ENCODE measurements at regions not wholly inside any gene's neighbourhood (a gene's known extent, or its start where the extent isn't known, plus 50 kb on each side); places are given as distances from the start of the nearest gene placed in this dataset.
"Not testable (repeated sequence)": the region's sequence is repeated elsewhere in the genome, so short reads cannot be mapped to it uniquely, and the experiment has no call there.

DNA sequence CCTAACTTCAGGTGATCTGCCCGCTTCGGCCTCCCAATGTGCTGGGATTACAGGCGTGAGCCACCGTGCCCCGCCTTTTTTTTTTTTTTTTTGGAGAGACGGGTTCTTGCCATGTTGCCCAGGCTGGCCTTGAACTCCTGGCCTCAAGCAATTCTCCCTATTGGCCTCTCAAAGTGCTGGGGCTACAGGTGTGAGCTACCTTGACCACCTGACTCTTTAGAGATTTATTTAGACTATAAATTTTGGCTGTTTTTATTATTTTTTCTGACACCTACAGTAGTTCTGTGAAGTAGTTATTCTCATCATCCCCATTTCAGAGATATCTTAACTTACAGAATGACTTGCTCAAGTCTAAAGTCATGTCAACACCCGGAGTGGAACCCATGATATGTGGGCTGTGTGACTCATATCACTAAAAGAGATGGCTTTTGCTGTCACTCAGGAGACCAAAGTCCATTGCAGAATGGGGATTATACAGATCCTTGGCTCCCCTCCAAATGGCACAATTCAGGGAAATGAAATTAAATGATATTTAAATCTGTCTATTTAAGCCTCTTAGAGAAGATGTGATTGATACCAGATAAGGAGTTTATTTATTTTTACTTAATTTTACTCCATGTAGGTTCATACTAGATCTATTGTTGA lies 93.2 kb downstream of the CTH start:
- H3K4me3 ChIP-seq (ENCODE audit: control insufficient read depth, low read depth, low read length), result no peak overlapping the region
- TF ChIP-seq, protein P1, sequence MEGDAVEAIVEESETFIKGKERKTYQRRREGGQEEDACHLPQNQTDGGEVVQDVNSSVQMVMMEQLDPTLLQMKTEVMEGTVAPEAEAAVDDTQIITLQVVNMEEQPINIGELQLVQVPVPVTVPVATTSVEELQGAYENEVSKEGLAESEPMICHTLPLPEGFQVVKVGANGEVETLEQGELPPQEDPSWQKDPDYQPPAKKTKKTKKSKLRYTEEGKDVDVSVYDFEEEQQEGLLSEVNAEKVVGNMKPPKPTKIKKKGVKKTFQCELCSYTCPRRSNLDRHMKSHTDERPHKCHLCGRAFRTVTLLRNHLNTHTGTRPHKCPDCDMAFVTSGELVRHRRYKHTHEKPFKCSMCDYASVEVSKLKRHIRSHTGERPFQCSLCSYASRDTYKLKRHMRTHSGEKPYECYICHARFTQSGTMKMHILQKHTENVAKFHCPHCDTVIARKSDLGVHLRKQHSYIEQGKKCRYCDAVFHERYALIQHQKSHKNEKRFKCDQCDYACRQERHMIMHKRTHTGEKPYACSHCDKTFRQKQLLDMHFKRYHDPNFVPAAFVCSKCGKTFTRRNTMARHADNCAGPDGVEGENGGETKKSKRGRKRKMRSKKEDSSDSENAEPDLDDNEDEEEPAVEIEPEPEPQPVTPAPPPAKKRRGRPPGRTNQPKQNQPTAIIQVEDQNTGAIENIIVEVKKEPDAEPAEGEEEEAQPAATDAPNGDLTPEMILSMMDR (IDR thresholded peaks at IDR 0.05; ENCODE audit: control insufficient read depth, insufficient read depth, low read depth, low read length, missing control alignments), result no peak
- no peak for DNase-seq (ENCODE audit: low read depth)

DNA sequence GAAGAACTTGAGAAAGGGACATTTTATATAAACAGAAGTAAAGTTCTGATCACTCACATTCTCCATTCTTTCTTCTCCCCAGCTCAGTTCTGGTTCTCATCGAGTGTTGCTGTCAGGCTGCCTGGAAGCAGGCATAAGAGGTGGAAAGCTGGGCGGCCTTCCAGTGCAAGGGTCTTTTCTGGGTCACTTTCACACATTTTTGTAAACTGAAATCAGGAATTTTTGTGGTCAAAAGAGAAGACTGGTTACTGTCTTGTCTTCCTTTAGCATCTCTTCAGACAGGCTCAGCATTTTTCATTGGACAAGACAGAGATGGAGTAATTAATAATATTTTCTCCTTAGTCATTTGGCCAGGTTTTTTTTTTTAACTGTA lies 93.7 kb downstream of the CTH start:
- DNase-seq (ENCODE audit: low read depth), result peak; percentile 23
- H3K4me3 ChIP-seq (ENCODE audit: control insufficient read depth, low read depth, low read length), result no peak overlapping the region
- TF ChIP-seq, protein P1 (IDR thresholded peaks at IDR 0.05; ENCODE audit: control insufficient read depth, insufficient read depth, low read depth, low read length, missing control alignments), result no peak

DNA sequence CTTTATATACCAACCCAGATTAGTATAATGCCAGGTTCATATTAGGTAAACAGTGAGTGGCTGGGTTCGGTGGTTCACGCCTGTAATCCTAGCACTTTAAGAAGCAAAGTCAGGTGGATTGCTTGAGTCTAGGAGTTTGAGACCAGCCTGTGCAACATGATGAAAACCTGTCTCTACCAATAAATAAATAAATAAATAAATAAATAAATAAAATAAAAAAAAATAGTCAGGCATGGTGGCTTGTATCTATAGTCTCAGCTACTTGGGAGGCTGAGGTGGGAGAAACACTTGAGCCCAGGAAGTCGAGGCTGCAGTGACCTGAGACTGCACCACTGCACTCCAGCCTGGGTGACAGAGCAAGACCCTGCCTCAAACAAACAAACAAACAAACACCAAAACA lies 96.9 kb downstream of the CTH start:
- not testable (repeated sequence) for DNase-seq (ENCODE audit: low read depth); H3K4me3 ChIP-seq (ENCODE audit: control insufficient read depth, low read depth, low read length)

DNA sequence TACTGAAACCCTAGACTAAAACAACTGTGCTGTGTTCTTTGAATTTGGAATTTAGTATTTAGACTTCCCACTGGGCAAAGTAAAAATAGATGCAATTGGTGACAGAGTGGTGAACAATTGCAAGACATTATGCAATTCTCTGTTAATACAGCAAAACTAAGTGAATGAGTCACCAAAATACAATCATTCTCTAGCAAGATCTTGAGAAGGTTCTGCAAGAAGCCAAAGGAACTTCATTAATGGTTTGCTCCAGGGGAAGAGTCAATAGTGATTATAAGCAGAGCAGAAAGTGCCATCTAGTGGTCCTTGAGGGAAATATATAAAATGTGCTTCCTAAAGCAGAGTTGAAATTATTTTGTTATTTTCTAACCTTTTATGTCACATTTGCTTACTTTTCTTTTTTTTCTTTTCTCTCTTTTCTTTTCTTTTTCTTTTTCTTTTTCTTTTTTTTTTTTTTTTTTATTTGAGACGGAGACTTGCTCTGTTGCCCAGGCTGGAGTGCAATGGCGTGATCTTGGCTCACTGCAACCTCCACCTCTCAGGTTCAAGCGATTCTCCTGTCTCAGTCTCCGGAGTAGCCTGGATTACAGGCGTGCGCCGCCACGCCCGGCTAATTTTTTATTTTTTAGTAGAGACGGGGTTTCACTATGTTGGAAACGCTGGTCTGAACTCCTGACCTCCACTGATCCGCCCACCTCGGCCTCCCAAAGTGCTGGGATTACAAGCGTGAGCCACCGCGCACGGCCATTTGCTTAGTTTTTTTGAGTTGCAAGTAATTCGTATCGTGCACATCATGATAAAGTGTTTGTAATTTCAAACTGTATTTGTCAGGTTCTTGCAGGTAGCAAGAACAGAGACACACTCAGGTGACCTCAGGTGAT lies 99.2 kb downstream of the CTH start:
- H3K4me3 ChIP-seq (ENCODE audit: control insufficient read depth, low read depth, low read length), result no peak overlapping the region
- peak; percentile 98 for DNase-seq (ENCODE audit: low read depth)
- TF ChIP-seq, protein P1 (IDR thresholded peaks at IDR 0.05; ENCODE audit: control insufficient read depth, insufficient read depth, low read depth, low read length, missing control alignments), result peak; percentile 59

DNA sequence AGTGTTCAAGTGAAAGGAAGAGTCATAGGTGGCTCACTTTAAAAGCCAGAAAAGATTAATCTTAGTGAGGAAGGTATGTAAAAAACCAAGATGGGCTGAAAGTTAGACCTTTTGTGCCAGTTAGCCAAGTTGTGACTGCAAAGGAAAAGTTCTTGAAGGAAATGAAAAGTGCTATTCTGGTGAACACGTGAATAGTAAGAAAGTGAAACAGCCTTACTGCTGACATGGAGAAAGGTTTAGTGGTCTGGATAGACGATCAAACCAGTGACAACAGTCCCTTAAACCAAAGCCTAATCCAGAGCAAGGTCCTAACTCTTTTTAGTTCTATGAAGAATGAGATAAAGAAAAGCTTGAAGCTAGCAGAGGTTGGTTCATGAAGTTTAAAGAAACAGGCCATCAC lies 106.4 kb downstream of the CTH start:
- TF ChIP-seq, protein P1 (IDR thresholded peaks at IDR 0.05; ENCODE audit: control insufficient read depth, insufficient read depth, low read depth, low read length, missing control alignments), result no peak
- no peak overlapping the region for H3K4me3 ChIP-seq (ENCODE audit: control insufficient read depth, low read depth, low read length)
- no peak for DNase-seq (ENCODE audit: low read depth)

DNA sequence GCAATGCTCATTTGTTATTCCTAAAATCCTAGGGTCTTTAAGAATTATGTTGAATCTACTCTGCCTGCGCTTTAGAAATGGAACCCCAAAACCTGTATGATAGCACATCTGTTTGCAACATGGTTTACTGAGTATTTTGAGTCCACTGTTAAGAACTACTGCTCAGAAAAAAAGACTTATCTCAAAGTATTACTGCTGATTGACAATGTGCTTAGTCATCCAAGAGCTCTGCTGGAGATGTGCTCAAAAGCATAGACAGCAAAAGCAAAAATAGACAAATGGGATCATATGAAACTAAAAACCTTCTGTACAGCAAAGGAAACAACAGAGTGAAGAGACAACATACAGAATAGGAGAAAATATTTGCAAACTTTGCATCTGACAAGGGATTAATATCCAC lies 107.0 kb downstream of the CTH start:
- H3K4me3 ChIP-seq (ENCODE audit: control insufficient read depth, low read depth, low read length), result no peak overlapping the region
- no peak for DNase-seq (ENCODE audit: low read depth)
- TF ChIP-seq, protein P1 (IDR thresholded peaks at IDR 0.05; ENCODE audit: control insufficient read depth, insufficient read depth, low read depth, low read length, missing control alignments), result no peak
